IMR-90 (cell line): ENCODE measurements at regions not wholly inside any gene's neighbourhood (a gene's known extent, or its start where the extent isn't known, plus 50 kb on each side); places are given as distances from the start of the nearest gene placed in this dataset.

Source experiments
- BHLHE40 ChIP-seq: fragments of 150-350 bp; IDR thresholded peaks from 2 replicates; pipeline ENCODE4 v1.6.1; 2016; ENCODE audit warnings: mild to moderate bottlenecking, low read depth, low read length
- CEBPB ChIP-seq: IDR thresholded peaks from 2 replicates; pipeline ENCODE4 v1.6.1; 2012; ENCODE audit warnings: low read depth, low read length, improper control_type of control experiment
- CHD1 ChIP-seq: IDR thresholded peaks from 2 replicates; pipeline ENCODE4 v1.6.1; 2012; ENCODE audit warnings: low read depth, low read length, improper control_type of control experiment
- CTCF ChIP-seq: conservative IDR thresholded peaks from 2 replicates; pipeline ENCODE4 v1.5.1; 2012; ENCODE audit warnings: mild to moderate bottlenecking, low read depth, low read length, improper control_type of control experiment
- FOS ChIP-seq: fragments of 150-350 bp; IDR thresholded peaks from 2 replicates; pipeline ENCODE4 v1.6.1; 2016; ENCODE audit warnings: low read depth, low read length
- MAFK ChIP-seq: IDR thresholded peaks from 2 replicates; pipeline ENCODE4 v1.6.1; 2012; ENCODE audit warnings: low read depth, low read length, improper control_type of control experiment
- MAZ ChIP-seq: IDR thresholded peaks from 2 replicates; pipeline ENCODE4 v1.6.1; 2012; ENCODE audit warnings: low read depth, mild to moderate bottlenecking, low read length, improper control_type of control experiment, moderate library complexity, borderline replicate concordance
- MXI1 ChIP-seq: IDR thresholded peaks from 2 replicates; pipeline ENCODE4 v1.6.1; 2012; ENCODE audit warnings: low read depth, mild to moderate bottlenecking, low read length, moderate library complexity, borderline replicate concordance
- POLR2A ChIP-seq: IDR thresholded peaks from 2 replicates; pipeline ENCODE4 v1.6.1; 2012; ENCODE audit warnings: mild to moderate bottlenecking, low read depth, low read length
- RAD21 ChIP-seq: IDR thresholded peaks from 2 replicates; pipeline ENCODE4 v1.6.1; 2012; ENCODE audit warnings: low read length, improper control_type of control experiment
- RCOR1 ChIP-seq: IDR thresholded peaks from 2 replicates; pipeline ENCODE4 v1.6.1; 2012; ENCODE audit warnings: mild to moderate bottlenecking, low read length, improper control_type of control experiment; ENCODE audit not compliant: insufficient replicate concordance
- RFX5 ChIP-seq: IDR thresholded peaks from 2 replicates; pipeline ENCODE4 v1.8.0; 2012; ENCODE audit warnings: low read depth, mild to moderate bottlenecking, low read length, moderate library complexity
- SMC3 ChIP-seq: fragments of 150-350 bp; IDR thresholded peaks from 2 replicates; pipeline ENCODE4 v1.6.1; 2016; ENCODE audit warnings: low read depth, mild to moderate bottlenecking, antibody characterized with exemption, low read length, moderate library complexity
- USF2 ChIP-seq: fragments of 150-350 bp; IDR thresholded peaks from 2 replicates; pipeline ENCODE4 v1.6.1; 2017; ENCODE audit warnings: mild to moderate bottlenecking, antibody characterized with exemption, low read length, low read depth

DNA sequence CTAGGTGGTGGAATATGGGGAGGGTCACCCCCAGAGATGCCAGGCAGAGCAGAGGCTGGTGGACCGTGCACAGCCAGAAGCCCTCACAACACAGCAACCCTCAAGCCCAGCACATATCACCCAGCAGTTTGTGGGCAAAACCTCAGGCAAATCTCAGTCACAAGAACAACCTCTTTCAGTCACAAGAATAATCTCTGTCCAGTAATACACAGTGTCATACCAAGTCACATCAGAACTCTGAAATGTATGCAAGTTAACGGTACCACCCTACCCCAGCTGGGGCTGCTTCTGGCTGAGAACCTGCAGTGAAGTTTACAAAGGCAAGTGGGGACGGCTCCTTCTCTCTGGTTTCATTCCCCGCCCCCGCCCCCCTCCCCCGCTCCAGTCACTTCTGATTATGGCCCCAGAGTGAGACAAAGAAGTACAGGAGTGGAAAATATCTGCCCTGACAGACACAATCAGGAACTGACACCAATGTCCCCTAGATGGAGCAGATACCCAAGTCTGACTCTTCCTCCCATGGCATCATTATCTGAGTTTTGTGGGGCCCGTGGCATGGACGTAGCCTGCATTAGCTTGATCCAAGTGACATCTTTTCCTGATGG is 480.9 kb upstream of the TMEM132C start:
- TF ChIP-seq CTCF, result no peak
- no peak for TF ChIP-seq RCOR1
- TF ChIP-seq POLR2A, result no peak
- no peak for TF ChIP-seq RFX5
- TF ChIP-seq MAZ, result no peak
- no peak for TF ChIP-seq FOS
- TF ChIP-seq RAD21, result no peak
- no peak for TF ChIP-seq MXI1
- no peak for TF ChIP-seq CEBPB
- no peak for TF ChIP-seq SMC3
- TF ChIP-seq CHD1, result no peak
- TF ChIP-seq USF2, result no peak
- TF ChIP-seq BHLHE40, result no peak
- TF ChIP-seq MAFK, result no peak
